GM23338 (cell line): ENCODE measurements at regions not wholly inside any gene's neighbourhood (a gene's known extent, or its start where the extent isn't known, plus 50 kb on each side); places are given as distances from the start of the nearest gene placed in this dataset.

Experiments
- ATAC-seq: fragments of 200-7000 bp; cut with Tn5 transposase; 3 replicates; pipeline ENCODE4 v1.9.1; 2020
- DNase-seq: peaks from one replicate; pipeline ENCODE4 v3.0.0-alpha.2; 2015; ENCODE audit warnings: low spot score
- H2AFZ ChIP-seq: fragments of 200-600 bp; sonication (generic); 2 replicates; pipeline ENCODE4 v1.8.0; 2016; ENCODE audit warnings: antibody characterized with exemption, mild to moderate bottlenecking, moderate library complexity
- H3F3A ChIP-seq: fragments of 200-600 bp; sonication (generic); replicated peaks from 2 replicates; pipeline ENCODE4 v1.8.0; 2017; ENCODE audit warnings: antibody characterized with exemption, mixed run types, low read depth
- H3K27ac ChIP-seq: fragments of 200-600 bp; sonication (generic); 2 replicates; pipeline ENCODE4 v1.6.1; 2016; ENCODE audit warnings: low read depth
- H3K27me3 ChIP-seq: fragments of 200-600 bp; sonication (generic); 2 replicates; pipeline ENCODE4 v1.8.0; 2016; ENCODE audit warnings: mild to moderate bottlenecking, mixed run types, moderate library complexity; ENCODE audit not compliant: insufficient read depth
- H3K36me3 ChIP-seq: fragments of 200-600 bp; sonication (generic); 2 replicates; pipeline ENCODE4 v1.8.0; 2016; ENCODE audit warnings: mild to moderate bottlenecking; ENCODE audit not compliant: insufficient read depth
- H3K4me1 ChIP-seq: fragments of 200-600 bp; sonication (generic); 2 replicates; pipeline ENCODE4 v1.8.0; 2016; ENCODE audit warnings: mild to moderate bottlenecking, moderate library complexity; ENCODE audit not compliant: insufficient read depth
- H3K4me2 ChIP-seq: fragments of 200-600 bp; sonication (generic); 2 replicates; pipeline ENCODE4 v1.7.1; 2017; ENCODE audit warnings: mixed run types
- H3K4me3 ChIP-seq: fragments of 200-600 bp; sonication (generic); 2 replicates; pipeline ENCODE4 v1.6.1; 2016; ENCODE audit warnings: mixed run types
- H3K79me2 ChIP-seq: fragments of 200-600 bp; sonication (generic); replicated peaks from 2 replicates; pipeline ENCODE4 v1.8.0; 2017; ENCODE audit warnings: mild to moderate bottlenecking; ENCODE audit not compliant: insufficient read depth
- H3K9me2 ChIP-seq: fragments of 200-600 bp; sonication (generic); 2 replicates; pipeline ENCODE4 v1.8.0; 2017; ENCODE audit not compliant: insufficient read depth
- H4K20me1 ChIP-seq: fragments of 200-600 bp; sonication (generic); replicated peaks from 2 replicates; pipeline ENCODE4 v1.8.0; 2017; ENCODE audit warnings: mild to moderate bottlenecking; ENCODE audit not compliant: insufficient read depth
- H3K27ac Mint-ChIP-seq: 2 replicates; pipeline ENCODE4 v1.8.0; 2020; ENCODE audit warnings: inconsistent platforms, mild to moderate bottlenecking, moderate library complexity, mixed read lengths
- H3K27me3 Mint-ChIP-seq: 3 replicates; pipeline ENCODE4 v1.8.0; 2022; ENCODE audit warnings: low read depth, mild to moderate bottlenecking, moderate library complexity, mixed read lengths, inconsistent platforms; ENCODE audit not compliant: insufficient read depth, poor library complexity
- H3K36me3 Mint-ChIP-seq: 3 replicates; pipeline ENCODE4 v1.8.0; 2021; ENCODE audit warnings: low read depth, mild to moderate bottlenecking, inconsistent platforms, moderate library complexity, mixed read lengths
- H3K4me1 Mint-ChIP-seq: 3 replicates; pipeline ENCODE4 v1.8.0; 2020; ENCODE audit warnings: mild to moderate bottlenecking, inconsistent platforms, mixed read lengths
- H3K4me3 Mint-ChIP-seq: 3 replicates; pipeline ENCODE4 v1.8.0; 2021; ENCODE audit warnings: moderate library complexity, mild to moderate bottlenecking, inconsistent platforms, mixed read lengths
- H3K9me3 Mint-ChIP-seq: 3 replicates; pipeline ENCODE4 v1.8.0; 2020; ENCODE audit warnings: moderate library complexity, mild to moderate bottlenecking, inconsistent platforms, mixed read lengths
- CREB1 ChIP-seq: fragments of 250-450 bp; sonication (Bioruptor Pico); IDR thresholded peaks from 2 replicates; pipeline ENCODE4 v1.5.0; 2020; ENCODE audit warnings: low read depth, mild to moderate bottlenecking, moderate library complexity
- CTCF ChIP-seq, 2 experiments: fragments of 200-600 bp in 1 of 2; sonication (generic) in 1 of 2; conservative IDR thresholded peaks; 2 replicates each; pipeline versions ENCODE4 v1.5.1 to v1.6.1; 2016 to 2017; ENCODE audit warnings: antibody characterized with exemption in 2 of 2, low read depth in 2 of 2, mild to moderate bottlenecking in 2 of 2, moderate library complexity in 1 of 2
- EZH2 ChIP-seq: fragments of 200-600 bp; sonication (generic); IDR thresholded peaks from one replicate; pipeline ENCODE4 v1.8.0; 2017; ENCODE audit warnings: antibody characterized with exemption, mild to moderate bottlenecking, low read depth; ENCODE audit not compliant: unreplicated experiment
- STAT1 ChIP-seq: IDR thresholded peaks from one replicate; pipeline ENCODE4 v1.6.1; 2016; ENCODE audit warnings: antibody characterized with exemption; ENCODE audit not compliant: unreplicated experiment
- ZNF331 ChIP-seq: fragments of 250-450 bp; sonication (Bioruptor Pico); IDR thresholded peaks from 2 replicates; pipeline ENCODE4 v1.5.0; 2020; ENCODE audit warnings: low read depth, mild to moderate bottlenecking, moderate library complexity
- ZNF462 ChIP-seq: fragments of 250-450 bp; sonication (Bioruptor Pico); IDR thresholded peaks from 2 replicates; pipeline ENCODE4 v1.5.0; 2020; ENCODE audit warnings: mild to moderate bottlenecking, moderate library complexity

- no peak for TF ChIP-seq ZNF462 (CRISPR knock-in tag)
- TF ChIP-seq EZH2: no peak
- TF ChIP-seq STAT1: no peak
Measured at GRCh38 chr6:126152372-126152745, 166.0 kb downstream of the TRMT11 start (continued).

- H3K4me2 ChIP-seq: no peak overlapping the region
- no peak for TF ChIP-seq STAT1
- no peak for TF ChIP-seq CTCF (conservative IDR thresholded peaks at IDR 0.05; ENCODE audit: low read depth in 2 of 2)
- no peak for TF ChIP-seq ZNF462 (CRISPR knock-in tag)
- no peak for TF ChIP-seq ZNF331 (CRISPR knock-in tag)
- no peak for TF ChIP-seq CREB1 (CRISPR knock-in tag)
Measured at GRCh38 chr6:126153661-126154060, 167.3 kb downstream of the TRMT11 start.

More at GRCh38 chr6:126153661-126154060, 167.3 kb downstream of the TRMT11 start:
- DNase-seq: no peak
- no peaks in the 10 kb centered on the region for H4K20me1 ChIP-seq
- H3K9me2 ChIP-seq: no peaks in the 10 kb centered on the region
- no peak overlapping the region for H3K4me3 ChIP-seq
- H3K36me3 ChIP-seq: no peaks in the 10 kb centered on the region
- Mint-ChIP-seq H3K36me3 (no peaks in the 10 kb centered on the region), H3K4me3 (no peak overlapping the region), H3K4me1 (peaks cover 6% of the 10 kb centered on the region; the same call in 2 of the 3 replicates), H3K27me3 (peaks cover 1% of the 10 kb centered on the region), H3K27ac (no peak overlapping the region), H3K9me3 (no peaks in the 10 kb centered on the region)
- ATAC-seq: no peak
- no peak overlapping the region for H2AFZ ChIP-seq
- no peaks in the 10 kb centered on the region for H3F3A ChIP-seq
- no peaks in the 10 kb centered on the region for H3K27me3 ChIP-seq
- no peak overlapping the region for H3K27ac ChIP-seq
- H3K4me1 ChIP-seq: 0 out of 2 replicates have a peak, but pooled peaks cover 3% of the 10 kb centered on the region
- no peaks in the 10 kb centered on the region for H3K79me2 ChIP-seq
